GM18858 (cell line): ENCODE measurements at regions not wholly inside any gene's neighbourhood (a gene's known extent, or its start where the extent isn't known, plus 50 kb on each side); places are given as distances from the start of the nearest gene placed in this dataset.

Experiments used
- ATAC-seq: cut with Tn5 transposase; IDR thresholded peaks from one replicate; pipeline ENCODE4 v1.9.1; 2021; ENCODE audit not compliant: unreplicated experiment

DNA sequence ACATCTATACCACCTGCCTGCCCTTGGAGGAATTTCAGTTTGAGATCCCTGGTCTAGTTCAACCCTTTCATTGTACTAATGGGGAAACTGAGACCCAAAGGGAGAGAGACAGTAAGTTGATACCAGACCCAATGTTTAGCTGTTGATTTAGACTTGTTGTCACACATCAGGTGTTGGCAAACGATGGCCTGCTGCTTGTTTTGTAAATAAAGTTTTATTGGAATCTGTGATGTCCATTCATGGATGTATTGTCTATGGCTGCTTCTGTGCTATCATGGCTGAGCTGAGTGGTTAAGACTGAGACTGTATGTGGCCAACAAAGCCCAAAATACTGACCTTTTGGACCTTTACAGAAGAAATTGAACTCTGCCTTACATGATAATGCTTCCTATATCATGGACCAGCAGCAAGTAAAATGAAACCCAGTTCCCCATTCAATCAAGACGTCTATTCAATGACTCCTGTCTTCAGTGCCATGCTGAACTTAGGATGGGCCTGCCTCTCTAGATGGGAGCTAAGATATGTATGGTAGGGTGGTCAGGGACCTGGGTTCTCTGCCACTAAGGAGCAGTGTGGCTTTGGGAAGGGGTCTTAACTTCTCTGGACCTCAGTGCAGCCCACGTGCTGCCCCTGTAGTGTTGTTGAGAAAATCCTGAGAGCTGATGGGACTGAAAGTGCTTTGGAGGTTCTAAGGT is 111.0 kb downstream of the IRX5 start:
- no peak for ATAC-seq

DNA sequence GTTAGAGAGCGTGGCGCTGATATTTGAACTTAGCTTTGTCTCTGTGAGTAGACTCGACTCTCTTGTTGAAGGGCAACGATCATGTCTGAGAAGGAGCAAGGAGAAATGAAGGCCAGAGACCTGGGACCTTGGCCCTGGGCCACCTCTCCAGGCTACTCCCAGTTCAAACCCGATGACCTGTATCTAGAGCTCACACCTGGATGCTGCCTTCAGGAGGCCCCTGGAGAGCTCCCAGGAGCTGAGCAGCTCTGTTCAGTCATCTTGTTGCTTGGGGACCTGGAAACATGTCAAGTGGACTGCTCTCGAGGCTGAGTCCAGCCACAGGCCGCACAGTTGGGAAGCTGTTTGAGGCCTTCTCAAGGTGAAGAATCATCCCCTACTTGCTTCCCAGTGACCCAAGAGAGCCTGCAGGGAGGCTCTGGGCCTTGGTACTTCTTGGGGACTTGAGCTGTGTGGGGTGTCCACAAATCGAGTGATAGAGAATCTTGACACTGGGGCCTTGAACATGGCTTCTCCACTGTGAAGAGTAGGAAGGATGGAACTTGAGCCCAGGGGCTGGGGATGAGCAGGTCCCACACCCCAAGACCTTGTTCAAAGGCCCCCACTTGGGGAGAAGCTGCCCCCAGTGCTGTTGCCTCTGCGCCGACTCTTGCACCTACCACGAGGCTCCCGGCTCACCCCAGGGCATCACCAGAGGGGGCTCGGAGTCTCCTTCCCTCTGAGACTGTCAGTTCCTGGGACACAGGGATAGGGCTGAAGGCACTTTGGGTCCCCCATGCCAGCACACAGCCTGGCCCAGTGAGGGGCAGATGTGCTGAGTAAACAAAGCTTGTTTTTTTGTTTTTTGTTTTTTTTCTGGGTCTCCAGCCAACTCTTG is 112.1 kb downstream of the IRX5 start:
- ATAC-seq, result no peak

DNA sequence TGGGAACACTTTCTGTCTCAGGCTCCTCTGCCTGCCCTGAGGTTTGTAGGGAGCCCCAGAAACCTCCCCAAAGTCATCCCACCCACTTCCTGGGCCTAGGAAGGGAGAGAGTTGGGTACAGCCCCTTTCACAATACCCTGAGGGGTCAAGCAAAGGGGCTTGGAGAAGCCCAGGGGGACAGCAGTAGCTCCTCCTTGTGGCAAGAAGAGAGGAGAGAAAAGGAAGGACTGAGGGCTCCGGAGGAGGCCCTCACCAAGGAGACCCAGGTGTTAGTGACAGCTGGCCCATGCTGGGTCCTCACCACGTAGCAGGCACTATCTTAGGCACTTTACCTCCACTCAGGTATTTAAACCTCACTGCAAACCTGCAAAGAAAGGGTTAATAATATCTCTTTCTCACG is 112.8 kb downstream of the IRX5 start:
- no peak for ATAC-seq

DNA sequence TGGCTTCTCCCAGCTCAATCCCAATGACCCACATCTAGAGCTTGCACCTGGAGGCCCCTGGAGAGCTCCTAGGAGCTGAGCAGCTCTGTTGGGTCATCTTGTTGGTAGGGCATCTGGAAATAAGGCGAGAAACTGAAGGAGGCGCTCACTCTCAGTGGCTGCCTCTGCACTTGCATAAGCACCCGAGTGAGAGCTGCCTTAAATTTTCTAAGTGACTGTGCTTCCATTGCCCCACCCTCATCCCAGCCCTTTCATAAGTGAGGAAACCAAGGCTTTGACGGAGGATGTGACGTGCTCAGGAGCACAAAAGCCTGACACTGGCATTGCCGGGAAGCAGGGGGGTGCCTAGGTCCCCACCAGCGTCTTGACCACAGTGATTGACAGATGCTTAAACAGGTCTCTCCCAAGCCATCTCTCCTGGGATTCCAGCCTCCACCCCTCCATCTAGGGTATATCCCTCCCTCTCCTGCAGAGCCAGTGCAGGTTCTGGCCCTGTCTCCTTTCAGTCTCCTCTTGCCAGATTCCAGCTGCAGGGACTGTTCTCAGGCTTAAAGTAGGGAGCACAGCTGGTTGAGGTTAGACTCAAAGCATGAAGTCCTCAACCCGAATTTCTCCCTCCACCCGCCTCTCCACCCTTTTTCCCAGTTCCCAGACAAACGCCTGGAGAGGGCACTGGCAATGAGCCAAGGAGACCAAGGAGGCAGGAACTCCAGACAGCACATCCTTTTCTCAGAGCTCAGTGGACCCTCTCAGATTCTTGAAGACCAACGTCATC is 113.7 kb downstream of the IRX5 start:
- no peak for ATAC-seq

DNA sequence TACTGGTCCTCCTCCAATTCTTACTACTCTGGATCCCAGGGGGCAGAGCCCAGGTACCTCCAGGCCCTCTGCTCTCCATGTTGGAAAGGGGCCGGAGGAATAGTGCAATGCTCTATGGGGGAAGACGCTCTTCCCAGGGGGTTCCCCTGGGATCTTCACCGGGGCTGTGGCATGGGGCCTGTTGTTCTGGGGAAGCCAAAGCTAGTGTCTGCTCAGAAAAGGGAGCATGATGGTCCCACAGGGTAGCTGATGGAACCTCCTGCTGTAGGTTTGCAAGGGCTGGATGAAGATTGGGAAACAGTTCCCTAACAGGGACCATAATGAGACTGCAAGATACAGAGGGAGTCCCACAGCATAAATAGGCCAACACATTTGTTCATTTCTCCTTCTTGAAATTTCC is 114.7 kb downstream of the IRX5 start:
- no peak for ATAC-seq

DNA sequence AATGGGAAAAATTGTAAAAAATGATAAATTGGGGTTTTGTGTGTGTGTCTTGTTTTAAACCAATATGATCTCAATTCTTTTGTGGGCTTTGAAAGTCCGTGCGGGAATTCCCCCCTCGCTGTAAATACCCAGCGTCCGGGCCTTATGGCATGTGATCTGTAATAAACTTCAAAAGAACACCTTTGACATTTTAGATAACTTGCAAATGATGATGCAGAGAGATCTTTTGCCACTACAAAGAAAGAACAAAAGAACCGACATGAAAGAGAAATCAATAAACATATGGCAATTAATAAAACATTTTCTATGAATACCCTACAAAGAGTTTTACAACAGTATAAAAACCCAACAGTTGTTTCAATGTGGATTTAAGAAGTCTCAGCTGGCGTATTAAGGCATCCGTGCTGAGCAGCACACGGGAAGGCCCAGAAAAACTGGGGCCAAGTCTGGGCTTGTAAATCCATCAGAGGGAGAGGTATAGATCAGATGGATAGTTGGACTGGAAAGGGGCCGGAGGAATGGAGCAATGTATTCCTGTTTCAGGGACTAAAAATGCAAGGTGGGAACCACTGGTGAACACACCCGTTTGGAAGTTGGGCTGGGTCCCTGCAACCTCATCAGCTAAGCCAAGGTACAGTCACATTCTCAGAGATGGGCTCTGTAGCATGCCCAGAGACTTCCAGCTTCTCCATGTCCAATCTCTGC is 115.2 kb downstream of the IRX5 start:
- no peak for ATAC-seq

DNA sequence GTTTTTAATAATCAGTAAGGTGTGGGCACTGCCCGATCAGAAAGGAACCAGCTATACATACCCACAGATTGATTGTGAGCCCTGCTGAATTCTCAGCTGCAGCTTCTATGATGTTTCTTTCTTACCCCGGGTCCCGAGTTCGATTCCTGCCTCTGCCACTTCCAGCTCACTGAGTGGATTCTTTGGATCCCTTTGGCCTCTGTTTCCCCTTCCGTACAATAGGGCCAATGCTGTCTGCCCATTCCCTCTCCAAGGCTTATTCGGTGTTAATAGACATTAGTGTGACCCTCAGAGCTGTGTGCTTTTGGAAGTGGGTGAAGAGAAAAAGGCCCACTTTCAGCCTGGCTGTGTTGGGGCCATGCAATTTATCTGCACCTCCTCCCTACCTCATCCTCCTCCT is 115.8 kb downstream of the IRX5 start:
- no peak for ATAC-seq

DNA sequence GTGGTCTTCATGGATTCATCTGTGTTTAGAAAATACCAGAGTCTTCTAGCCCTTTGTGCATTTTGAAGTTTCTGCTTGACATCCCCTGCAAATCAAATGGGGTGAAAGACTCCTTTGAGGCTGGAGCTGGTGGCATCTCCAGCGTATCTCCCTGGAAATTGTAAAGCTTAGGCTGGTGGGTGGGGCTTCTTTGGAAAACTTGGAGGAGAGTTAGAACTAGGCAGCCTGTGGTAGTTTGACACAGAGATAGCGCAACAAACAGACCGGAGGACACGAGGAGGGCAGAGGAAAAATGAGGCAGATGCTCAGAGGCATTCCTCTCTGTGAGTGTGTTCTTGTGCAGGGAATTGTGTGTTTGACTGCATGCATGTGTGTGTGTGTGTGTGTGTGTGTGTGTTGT is 116.3 kb downstream of the IRX5 start:
- ATAC-seq, result no peak

DNA sequence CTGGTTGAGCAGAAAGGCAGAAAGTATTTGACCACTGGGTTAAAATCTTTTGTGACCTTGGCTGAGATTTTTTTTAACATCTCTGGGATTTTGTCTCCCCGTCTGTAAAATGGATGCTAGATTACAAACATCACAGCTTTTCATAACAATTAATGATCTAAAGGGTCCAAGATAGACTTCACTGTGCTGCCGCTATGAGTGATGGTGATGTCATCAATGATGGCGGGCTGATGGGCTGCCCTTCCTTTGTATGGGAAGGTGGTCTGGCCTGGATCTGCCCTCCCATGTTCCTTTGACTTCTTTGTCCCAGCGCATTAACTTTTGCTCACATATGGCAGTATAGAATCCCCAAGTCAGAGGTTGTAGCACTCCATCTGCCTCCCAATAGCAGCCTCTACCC is 116.7 kb downstream of the IRX5 start:
- ATAC-seq, result no peak

DNA sequence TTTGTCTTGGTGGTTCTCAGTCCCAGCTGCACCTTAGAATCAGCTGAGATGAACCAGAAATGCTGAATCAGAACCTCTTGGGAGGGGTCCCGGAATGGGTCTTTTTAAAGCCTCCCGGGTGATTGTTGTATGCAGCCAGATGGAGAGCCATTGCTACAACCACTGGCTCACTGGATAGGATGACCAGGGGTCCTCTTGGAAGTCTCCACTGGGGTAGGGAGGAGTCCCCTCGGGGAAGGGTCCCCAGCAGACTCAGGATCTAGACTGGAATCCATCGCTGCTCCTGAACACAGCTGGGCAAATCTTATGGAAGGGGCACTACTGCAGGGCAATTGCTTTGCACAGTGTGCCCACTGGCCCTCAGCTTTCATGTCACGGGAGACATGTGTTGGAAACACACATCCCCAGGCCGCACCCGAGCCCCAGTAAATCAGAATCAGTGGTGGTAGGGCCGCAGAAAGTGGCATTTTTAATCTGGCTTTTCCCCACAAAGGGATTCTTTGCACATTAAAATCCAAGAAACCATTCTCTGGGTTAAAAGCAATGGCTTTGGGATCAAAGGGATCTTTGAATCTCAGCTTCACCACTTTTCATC is 117.3 kb downstream of the IRX5 start:
- no peak for ATAC-seq

DNA sequence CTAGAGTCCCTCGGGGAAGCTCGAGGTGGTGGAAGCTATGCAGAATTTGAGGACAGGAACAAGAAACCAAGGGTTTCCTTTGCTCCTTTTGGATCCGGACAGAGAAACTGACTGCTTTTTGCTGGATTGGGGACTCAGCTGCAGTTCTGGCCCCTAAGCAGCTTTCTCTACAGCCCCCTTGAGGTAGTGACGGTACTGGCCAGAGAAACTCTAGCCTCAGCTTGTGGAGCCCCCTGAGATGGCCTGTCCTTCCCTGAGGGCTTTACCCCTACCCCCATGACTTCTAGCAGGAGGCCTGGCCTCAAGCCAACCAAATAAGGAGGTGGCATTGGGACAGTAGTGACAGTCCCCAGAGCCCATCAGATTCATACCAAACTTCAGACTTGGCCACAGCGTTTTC is 118.1 kb downstream of the IRX5 start:
- ATAC-seq, result no peak

DNA sequence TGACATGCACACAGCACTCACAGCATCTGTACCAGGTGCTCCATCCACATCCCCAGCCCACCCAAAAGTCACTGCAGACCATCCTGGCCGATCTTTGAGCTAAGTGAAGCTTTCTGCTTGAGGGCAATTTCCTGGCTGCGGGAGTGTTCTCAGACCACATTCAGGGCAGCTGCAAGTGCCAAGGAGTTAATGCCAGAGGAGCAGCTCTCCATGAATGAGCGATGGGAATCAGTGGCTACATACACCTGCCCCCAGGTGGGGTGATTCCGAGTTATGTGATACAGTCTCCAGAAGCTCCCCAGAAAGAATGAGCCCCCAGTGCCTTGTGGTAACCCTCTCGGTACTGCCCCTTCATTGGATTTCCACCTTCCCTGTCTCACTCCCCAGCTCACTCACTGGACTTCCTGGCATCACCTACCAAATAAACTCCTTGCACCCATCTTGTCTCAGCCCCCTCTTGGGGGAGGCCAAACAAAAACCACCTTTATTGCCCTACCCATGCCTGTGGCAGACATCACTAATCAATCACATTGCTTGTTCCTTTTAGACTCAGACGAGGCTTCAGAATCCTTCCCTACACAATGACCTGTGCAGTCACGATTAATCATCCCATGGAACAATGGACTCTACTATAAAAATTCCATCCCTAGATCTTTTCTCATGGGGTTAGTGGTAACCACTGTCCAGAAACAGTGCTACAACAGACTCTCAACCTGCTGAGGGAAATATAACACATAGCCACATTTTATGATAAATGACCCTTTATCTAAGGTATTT is 121.1 kb downstream of the IRX5 start:
- no peak for ATAC-seq

DNA sequence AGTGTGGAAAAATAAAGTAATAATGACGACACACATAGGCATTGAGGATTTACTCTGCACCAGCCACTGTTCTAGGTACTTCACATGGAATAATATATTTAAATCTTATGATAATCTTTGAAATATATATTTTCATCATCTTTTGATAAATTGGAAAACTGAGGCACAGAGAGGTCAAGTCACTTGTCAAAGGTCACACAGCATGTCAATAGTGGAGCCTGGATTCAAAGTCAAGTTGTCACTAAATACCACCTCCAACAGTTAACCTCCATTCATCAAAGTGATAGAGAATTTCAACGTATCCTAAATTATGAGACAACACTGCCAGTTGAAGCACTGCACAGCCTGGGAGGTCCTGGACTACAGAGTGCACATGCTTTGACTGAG is 121.7 kb downstream of the IRX5 start:
- ATAC-seq, result no peak

DNA sequence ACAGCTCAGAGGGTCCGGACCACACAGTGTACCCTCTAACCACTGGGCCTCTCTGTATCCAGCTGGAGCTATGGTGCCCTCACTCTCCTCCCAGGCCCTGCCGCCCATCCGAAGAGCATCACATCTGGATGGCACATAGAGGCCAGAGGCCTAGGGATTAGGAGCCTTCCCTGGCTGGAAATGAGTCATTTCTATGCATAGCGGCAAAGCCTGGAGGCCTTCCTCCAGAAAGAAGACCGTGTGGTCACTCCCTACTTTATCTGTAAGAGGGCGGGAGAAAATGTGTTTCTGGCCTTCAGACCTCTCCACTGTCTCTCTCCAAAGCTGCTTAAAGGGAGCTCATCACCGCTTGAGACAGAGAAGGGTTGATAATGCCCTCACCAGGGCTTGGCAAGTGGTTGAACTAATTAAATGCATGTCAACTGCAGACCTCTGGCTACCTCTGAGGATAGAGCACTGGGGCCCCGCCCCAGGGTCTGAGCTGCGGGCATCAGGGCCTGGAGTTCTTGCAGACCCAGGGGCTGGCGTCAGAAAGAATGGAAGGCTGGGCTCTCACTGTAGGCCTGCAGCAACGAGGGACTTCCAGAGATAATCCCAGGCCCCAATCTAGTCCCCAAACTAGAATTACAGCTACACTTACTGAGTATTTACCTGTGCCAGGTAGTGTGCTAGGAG is 122.2 kb downstream of the IRX5 start:
- ATAC-seq, result no peak

DNA sequence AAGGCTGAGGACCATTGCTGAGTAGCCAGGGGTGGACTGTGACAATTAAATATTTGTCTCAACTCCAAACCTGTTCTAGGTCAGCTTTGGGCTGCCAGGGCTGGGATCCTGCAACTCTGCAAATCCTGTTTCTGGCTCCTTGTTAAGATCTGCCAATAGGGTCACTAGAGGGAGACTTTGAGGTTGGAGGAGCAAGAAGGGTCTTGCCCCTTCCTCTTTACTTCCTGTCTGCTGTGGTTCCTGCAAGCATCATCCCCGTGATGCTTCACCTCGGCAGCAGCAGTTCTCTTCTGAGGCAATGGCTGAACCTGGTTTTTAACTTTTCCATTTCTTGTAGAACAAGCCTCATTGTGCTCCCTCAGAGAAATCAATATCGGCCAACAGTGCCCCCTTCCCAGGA is 124.6 kb downstream of the IRX5 start:
- ATAC-seq, result no peak

DNA sequence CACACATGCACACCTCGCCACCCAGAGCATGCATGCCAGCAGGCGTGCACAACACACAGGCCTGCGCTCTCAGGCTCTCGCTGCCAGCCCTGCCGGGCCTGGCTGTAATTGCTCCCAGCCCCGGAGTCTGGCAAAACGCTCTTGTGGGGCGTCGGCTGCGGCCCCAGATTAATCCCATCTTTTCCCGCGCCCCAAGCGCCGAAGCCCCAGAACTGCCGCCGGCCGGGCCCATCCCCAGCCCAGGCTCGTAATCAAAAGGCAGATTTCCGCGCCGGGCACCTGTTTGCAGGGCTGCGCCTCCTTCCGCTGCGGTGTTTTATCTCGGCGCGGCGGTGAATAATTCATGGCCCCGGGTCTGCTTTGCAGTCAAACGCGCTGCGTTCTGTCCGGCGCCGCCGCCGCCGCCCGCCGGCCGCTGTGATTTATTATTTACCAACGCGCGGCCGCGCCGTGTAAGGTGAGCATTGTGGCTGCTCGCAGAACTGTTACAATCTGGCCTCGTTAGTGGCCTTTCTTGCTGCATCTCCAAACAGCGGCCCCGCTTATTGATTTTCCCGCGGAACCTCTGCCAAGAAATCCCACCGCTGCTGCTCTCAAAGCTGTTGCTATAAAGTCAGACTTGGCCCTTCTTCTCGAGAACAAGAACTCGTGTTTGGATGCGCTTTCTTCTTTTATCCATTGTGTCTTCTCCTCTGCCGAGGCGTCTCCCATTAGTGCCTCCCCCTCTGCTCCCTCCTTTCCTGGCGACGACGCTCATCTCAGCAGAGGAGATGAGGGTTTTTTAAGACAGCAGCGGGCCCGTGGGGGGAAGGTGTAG is 126.1 kb downstream of the IRX5 start:
- ATAC-seq, result no peak

DNA sequence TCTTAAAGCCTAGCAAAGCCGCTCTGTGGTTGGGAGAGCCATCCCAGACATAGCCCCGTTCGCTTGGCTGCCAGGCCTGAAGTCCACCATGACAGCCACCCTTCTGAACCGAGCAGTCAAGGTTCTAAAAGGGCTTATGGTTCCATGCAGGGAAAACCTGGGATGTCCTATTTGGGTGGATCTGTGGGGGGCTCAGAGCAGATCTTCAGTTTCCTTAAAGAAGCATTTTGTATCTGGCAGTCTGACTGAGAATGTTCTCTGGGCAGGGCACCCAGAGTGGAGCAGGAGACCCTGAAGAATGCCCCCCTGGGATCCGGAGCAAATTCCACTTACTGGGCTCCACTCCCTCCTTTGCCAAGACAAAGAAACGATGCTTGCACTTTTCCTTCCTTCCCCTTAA is 127.2 kb downstream of the IRX5 start:
- ATAC-seq, result no peak

DNA sequence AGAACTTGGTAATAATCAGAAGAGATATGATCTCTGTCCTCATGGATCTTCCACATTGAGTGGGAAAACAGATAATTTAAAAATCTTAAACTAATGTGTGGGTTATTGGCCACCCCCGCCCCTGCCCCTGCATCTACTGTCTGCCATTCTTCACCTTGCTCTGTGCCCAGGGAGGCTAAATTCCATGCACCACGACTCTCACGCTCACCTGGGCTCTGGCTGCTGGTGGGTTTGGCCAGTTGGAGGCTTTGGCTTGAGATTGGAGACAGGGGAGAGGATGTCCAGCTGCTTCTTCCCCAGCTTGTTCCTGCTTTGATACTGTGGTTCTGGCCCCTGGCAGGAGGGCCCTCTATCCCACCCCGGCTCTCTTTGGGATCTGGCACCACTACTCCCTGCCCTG is 127.9 kb downstream of the IRX5 start:
- no peak for ATAC-seq

DNA sequence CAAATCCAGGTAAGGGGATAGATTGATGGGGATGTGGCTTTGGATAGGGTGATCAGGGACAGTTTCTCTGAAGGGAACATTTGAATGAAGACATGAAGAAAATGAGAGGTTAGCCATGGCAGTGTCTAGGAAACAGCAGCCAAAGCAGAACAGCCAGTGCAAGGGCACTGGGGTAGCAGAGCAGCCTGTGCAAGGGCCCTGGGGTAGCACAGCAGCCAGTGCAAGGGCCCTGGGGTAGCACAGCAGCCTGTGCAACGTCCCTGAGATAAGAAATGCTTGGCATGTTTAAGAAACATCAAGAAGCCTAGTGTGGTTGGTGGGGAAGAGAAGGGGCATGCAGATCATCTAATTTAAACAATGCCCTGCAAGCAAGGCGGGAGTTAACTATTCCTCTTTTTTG is 128.5 kb downstream of the IRX5 start:
- no peak for ATAC-seq
